ENCODE measurements at regions not wholly inside any gene's neighbourhood (a gene's known extent, or its start where the extent isn't known, plus 50 kb on each side); places are given as distances from the start of the nearest gene placed in this dataset.
A peak's percentile ranks its signal among the peaks of the same experiment; 100 is the strongest.

DNA sequence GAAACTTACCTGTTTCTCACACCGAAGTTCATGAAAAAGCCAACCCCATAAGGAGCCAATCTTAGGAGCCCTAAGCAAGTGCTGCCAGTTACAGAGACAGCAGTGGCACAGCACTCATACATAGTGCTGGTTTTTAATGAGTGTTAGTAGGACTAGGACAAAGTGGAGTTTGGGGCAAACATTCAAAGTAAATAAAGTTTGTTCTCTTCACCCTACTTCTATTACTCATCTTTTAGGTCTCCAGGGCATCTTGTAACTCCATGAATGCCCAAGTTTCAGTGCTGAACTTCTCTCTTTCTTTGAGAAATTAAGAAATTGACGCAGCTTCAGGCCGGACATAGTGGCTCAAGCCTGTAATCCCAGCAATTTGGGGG lies 584.7 kb downstream of the EBF1 start:
- Histone ChIP-seq H3K4me1 (peaks cover 34 to 100% (median 93%) of the 10 kb centered on the region in 10 experiments), H3K36me3 (0 out of 22 replicates have a peak, but pooled peaks cover 0 to 2% (median 0%) of the 10 kb centered on the region in 11 experiments), H3K27me3 (no peaks in the 10 kb centered on the region), H3K4me2 (peak overlapping the region; percentile 79 to 93 (median 86); a peak in 20 of 22 replicates), H3K27ac (peak overlapping the region in 7 of 11 experiments; percentile 1 to 89 (median 85); a peak in 12 of 22 replicates), H3K4me3 (no peak overlapping the region), H4K20me1 (no peaks in the 10 kb centered on the region), H3K9me3 (replicated peaks in 1 of 11) (peaks cover 1 to 16% (median 15%) of the 10 kb centered on the region in 11 experiments; a peak in 14 of 22 replicates), H3K9ac (peak overlapping the region in 4 of 11 experiments; percentile 68 to 79 (median 75); a peak in 8 of 22 replicates)
- no peak for TF ChIP-seq Cebpa-rat (IDR thresholded peaks at IDR 0.05)

DNA sequence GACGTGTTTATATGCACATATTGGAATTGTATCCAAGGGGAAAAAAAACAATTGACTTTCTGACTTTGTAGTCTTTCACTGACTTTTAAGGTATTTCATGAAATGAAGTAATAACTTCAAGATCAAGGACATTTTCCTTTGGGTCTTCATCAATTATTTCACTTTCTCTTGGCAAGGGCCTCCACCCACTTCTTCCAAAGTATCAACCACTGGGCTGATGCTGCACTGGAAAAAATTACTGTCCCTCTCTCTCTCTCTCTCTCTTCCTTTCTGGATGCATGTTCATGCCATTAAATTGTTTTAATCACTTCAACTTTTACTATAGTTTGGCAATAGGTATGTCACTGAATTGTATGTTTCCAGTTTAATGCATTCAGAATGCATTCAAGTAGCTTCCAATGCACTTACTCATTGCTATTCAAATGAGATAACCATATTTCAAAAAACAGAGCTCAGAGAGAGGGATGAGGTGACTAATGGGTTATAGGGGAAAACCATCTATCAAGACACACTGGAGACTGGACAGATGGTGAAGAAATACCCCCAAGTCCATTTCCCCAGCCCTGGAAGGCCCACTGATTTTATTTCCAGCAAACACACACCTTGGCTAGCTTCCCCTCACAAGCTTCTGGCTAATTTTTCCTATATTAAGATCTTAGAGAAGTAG lies 585.3 kb downstream of the EBF1 start:
- no peaks in the 10 kb centered on the region for H3K27me3 ChIP-seq
- H3K9me3 ChIP-seq (replicated peaks in 1 of 11) = peaks cover 0 to 12% (median 9%) of the 10 kb centered on the region in 11 experiments; a peak in 10 of 22 replicates
- H4K20me1 ChIP-seq = no peaks in the 10 kb centered on the region
- H3K4me1 ChIP-seq = peaks cover 34 to 98% (median 91%) of the 10 kb centered on the region in 10 experiments
- no peaks in the 10 kb centered on the region for H3K36me3 ChIP-seq
- peak overlapping the region in 9 of 11 experiments; percentile 63 to 89 (median 73); a peak in 15 of 22 replicates for H3K27ac ChIP-seq
- H3K9ac ChIP-seq = peak overlapping the region in 5 of 11 experiments; percentile 40 to 79 (median 74); a peak in 9 of 22 replicates
- H3K4me2 ChIP-seq = peak overlapping the region; percentile 79 to 93 (median 86)
- peak overlapping the region in 1 of 10 experiments; percentile 40; a peak in 2 of 20 replicates for H3K4me3 ChIP-seq
- TF ChIP-seq Cebpa-rat (IDR thresholded peaks at IDR 0.05) = no peak

DNA sequence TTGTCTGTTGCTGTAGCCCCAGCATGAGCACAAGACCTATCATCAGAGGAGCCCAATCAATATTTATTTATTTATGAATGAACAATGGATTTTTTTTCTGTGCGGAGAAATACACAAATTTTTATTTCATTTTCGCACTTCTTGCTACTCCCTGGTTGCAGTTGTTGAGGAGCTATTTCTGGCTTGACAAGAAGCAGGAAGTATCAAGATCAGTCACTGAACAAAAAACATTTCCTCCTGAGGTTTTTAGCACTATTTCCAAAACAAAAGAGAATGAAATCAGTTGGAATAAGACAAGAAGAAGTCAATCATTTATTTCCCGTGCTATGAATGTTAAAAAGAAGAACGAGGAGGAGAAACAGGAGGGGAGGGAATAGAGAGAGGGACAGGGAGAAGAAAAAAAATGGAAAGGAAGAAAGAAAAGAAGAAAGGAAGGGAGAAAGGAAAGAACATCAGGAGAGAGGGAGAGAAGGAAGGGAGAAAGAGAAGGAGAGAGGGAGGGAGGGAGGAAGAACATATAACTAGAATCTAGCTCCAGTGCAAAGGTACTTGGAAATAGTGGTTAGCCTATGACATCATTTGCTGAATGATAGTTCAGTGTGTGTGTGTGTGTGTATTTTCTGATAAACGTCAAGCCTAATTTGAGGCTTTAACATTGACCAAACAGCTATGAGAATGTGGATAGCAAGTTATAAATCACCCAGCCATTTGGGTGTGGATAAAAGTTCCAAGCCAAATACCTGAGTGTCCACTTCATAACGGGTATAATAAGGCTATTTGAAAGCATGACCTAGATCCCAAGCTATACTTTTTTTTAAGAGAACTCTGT lies 586.0 kb downstream of the EBF1 start:
- no peak for TF ChIP-seq Cebpa-rat (IDR thresholded peaks at IDR 0.05)
- peak overlapping the region; percentile 21 to 79 (median 52); a peak in 19 of 22 replicates for H3K9ac ChIP-seq
- no peaks in the 10 kb centered on the region for H4K20me1 ChIP-seq
- H3K36me3 ChIP-seq = no peaks in the 10 kb centered on the region
- H3K4me3 ChIP-seq = peak overlapping the region; percentile 5 to 44 (median 30); a peak in 15 of 20 replicates
- peaks cover 0 to 9% (median 4%) of the 10 kb centered on the region in 11 experiments; a peak in 7 of 22 replicates for H3K9me3 ChIP-seq (replicated peaks in 1 of 11)
- no peaks in the 10 kb centered on the region for H3K27me3 ChIP-seq
- H3K4me2 ChIP-seq = peak overlapping the region; percentile 79 to 93 (median 86)
- H3K4me1 ChIP-seq = peaks cover 34 to 98% (median 90%) of the 10 kb centered on the region in 10 experiments
- peak overlapping the region; percentile 62 to 89 (median 71) for H3K27ac ChIP-seq

DNA sequence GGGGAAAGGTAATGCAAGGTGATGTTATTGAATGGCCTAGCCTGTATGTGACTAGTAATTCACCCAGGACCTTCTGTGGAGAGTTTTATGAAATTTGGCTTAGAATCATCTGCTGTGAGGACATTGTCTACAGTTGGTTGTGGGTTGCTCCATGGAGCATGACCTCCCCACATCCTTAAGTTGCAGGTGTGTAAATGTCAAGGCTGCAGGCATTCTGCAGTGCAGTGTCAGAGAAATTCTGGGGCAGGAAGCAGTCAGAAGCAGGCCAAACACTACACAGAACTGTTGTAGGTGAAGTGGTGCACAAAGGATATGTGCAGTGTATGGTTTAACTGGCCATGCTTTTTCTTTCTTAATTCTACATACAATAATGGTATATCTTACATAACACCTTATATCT lies 588.3 kb downstream of the EBF1 start:
- H4K20me1 ChIP-seq = no peaks in the 10 kb centered on the region
- no peaks in the 10 kb centered on the region for H3K27me3 ChIP-seq
- H3K4me2 ChIP-seq = peak overlapping the region in 9 of 11 experiments; percentile 76 to 93 (median 84); a peak in 18 of 22 replicates
- H3K4me3 ChIP-seq = peak overlapping the region in 2 of 10 experiments; percentile 27 to 47; a peak in 2 of 20 replicates
- peaks cover 0 to 13% (median 6%) of the 10 kb centered on the region in 11 experiments; a peak in 8 of 22 replicates for H3K36me3 ChIP-seq
- peak in 2 of 11 experiments; percentile 43 to 75; a peak in 1 of 22 replicates for TF ChIP-seq Cebpa-rat (IDR thresholded peaks at IDR 0.05)
- H3K9me3 ChIP-seq (replicated peaks in 1 of 11) = peaks cover 18 to 26% (median 20%) of the 10 kb centered on the region in 11 experiments
- H3K4me1 ChIP-seq = peaks cover 34 to 78% (median 69%) of the 10 kb centered on the region in 10 experiments
- H3K27ac ChIP-seq = peak overlapping the region in 7 of 11 experiments; percentile 48 to 89 (median 85); a peak in 14 of 22 replicates
- H3K9ac ChIP-seq = peak overlapping the region in 6 of 11 experiments; percentile 22 to 79 (median 65); a peak in 10 of 22 replicates

DNA sequence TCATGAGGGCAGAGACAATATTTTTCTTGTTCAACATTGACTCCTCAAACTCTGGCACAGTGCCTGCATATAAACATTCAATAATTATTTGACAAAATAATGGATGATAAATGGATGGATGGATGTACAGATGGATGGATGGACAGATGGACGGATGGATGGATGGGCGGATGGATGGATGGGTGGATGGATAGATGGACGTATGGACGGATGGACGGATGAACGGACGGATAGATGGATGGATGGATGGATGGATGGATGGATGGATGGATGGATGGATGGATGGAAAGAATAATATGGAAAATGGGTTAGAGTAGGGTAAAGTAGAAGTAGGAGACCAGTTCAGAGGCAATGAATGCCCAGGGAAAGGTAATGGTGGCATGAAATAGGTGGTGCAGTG lies 589.2 kb downstream of the EBF1 start:
- H3K27me3 ChIP-seq = no peaks in the 10 kb centered on the region
- no peaks in the 10 kb centered on the region for H4K20me1 ChIP-seq
- peak overlapping the region in 5 of 11 experiments; percentile 4 to 79 (median 74); a peak in 8 of 22 replicates for H3K9ac ChIP-seq
- H3K27ac ChIP-seq = peak overlapping the region in 8 of 11 experiments; percentile 22 to 89 (median 79); a peak in 15 of 22 replicates
- H3K4me2 ChIP-seq = peak overlapping the region in 8 of 11 experiments; percentile 76 to 93 (median 85); a peak in 16 of 22 replicates
- peaks cover 0 to 22% (median 14%) of the 10 kb centered on the region in 11 experiments; a peak in 10 of 22 replicates for H3K36me3 ChIP-seq
- H3K4me1 ChIP-seq = peaks cover 34 to 68% (median 61%) of the 10 kb centered on the region in 10 experiments
- no peak overlapping the region for H3K4me3 ChIP-seq
- peaks cover 28 to 36% (median 30%) of the 10 kb centered on the region in 11 experiments for H3K9me3 ChIP-seq (replicated peaks in 1 of 11)
- no peak for TF ChIP-seq Cebpa-rat (IDR thresholded peaks at IDR 0.05)

DNA sequence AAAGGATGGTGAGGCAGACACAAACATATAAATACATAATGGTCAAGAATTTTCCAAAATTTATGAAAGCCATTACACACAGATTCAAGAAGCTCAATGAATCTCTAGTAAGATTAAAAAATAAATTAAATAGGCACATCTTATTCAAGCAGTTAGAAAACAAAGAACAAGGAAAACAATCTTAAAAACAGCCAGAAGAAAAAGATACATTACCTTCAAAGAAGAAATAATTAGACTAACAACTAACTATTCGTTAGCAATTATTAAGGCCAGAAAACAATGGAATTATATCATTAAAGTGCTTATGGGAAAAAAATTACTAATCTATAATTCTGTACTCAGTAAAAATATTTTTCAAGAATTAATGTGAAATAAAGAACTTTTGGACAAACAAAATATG lies 593.1 kb downstream of the EBF1 start:
- no peak overlapping the region for H3K4me2 ChIP-seq
- no peak for TF ChIP-seq Cebpa-rat (IDR thresholded peaks at IDR 0.05)

DNA sequence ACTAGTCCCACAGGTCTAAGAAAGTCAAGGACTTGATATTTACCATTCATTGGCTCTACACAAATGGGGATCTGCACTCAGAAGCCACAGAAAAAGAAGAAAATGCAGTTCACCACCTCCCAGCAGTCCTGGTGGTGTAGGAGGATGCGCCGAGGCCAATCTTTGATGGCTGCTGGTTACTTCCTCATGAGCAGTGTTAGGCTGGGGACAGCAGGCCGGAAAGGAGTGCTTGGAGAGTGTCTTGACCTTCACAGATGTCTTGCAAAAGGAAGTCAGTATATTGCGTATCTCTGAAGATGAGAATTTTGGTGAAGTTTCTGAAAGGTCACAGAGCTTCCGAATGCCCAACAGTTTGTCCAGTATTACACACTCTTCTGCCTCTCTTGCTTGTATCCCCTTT lies 597.0 kb downstream of the EBF1 start:
- Histone ChIP-seq H3K36me3 (peaks cover 0 to 49% (median 17%) of the 10 kb centered on the region in 11 experiments; a peak in 10 of 22 replicates), H3K9me3 (replicated peaks in 1 of 11) (peaks cover 38 to 93% (median 83%) of the 10 kb centered on the region in 11 experiments), H3K27me3 (no peaks in the 10 kb centered on the region)

More for the DNA sequence above, 593.1 kb downstream of the EBF1 start:
- peaks cover 14 to 45% (median 40%) of the 10 kb centered on the region in 10 experiments for H3K4me1 ChIP-seq
- H3K9me3 ChIP-seq (replicated peaks in 1 of 11) = peaks cover 38 to 71% (median 64%) of the 10 kb centered on the region in 11 experiments
- no peak overlapping the region for H3K27ac ChIP-seq
- no peaks in the 10 kb centered on the region for H4K20me1 ChIP-seq
- H3K9ac ChIP-seq = no peak overlapping the region
- H3K27me3 ChIP-seq = no peaks in the 10 kb centered on the region
- peaks cover 0 to 44% (median 21%) of the 10 kb centered on the region in 11 experiments; a peak in 11 of 22 replicates for H3K36me3 ChIP-seq
- H3K4me3 ChIP-seq = no peak overlapping the region; a peak in 1 of 20 replicates

DNA sequence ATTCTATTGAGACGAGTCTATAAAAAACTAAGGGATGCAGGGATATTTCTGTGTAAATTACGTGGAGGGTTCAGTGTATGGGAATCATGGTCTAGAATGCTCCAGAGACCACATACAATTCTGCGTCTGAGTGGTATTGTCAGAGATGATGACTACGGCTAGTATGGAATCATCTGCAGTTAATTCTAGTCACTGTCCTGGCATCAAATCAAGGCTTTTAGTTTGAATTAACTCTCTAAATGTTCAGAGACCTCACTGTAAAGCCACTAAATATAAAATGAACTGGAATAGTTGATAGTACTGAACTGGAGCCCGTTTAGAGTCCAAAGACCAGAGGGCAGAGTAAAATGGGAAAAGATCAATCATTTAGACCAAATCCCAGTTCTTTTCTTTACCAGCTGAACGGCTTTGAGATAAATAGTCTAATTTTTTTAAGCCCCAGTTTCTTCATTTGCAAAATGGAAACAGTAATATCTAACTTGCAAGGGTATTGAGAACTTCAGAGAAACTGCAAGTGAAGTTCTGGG lies 599.8 kb downstream of the EBF1 start:
- Histone ChIP-seq H4K20me1 (no peaks in the 10 kb centered on the region), H3K27me3 (no peaks in the 10 kb centered on the region), H3K9me3 (replicated peaks in 1 of 11) (peaks cover 24 to 93% (median 83%) of the 10 kb centered on the region in 11 experiments), H3K9ac (no peak overlapping the region), H3K4me2 (peak overlapping the region in 8 of 11 experiments; percentile 21 to 63 (median 40); a peak in 13 of 22 replicates), H3K36me3 (peaks cover 0 to 37% (median 3%) of the 10 kb centered on the region in 11 experiments; a peak in 8 of 22 replicates), H3K4me3 (no peak overlapping the region), H3K27ac (no peak overlapping the region), H3K4me1 (peaks cover 11 to 42% (median 31%) of the 10 kb centered on the region in 10 experiments; a peak in 16 of 20 replicates)
- TF ChIP-seq Cebpa-rat (IDR thresholded peaks at IDR 0.05) = no peak

More for the DNA sequence above, 597.0 kb downstream of the EBF1 start:
- Histone ChIP-seq H3K27ac (0 out of 22 replicates have a peak overlapping the region, but pooled peaks of 1 of the 11 experiments have one; percentile 5), H3K4me3 (no peak overlapping the region), H3K9ac (no peak overlapping the region), H4K20me1 (no peaks in the 10 kb centered on the region), H3K4me2 (peak overlapping the region in 8 of 11 experiments; percentile 1 to 28 (median 17); a peak in 7 of 22 replicates), H3K4me1 (peaks cover 11 to 42% (median 31%) of the 10 kb centered on the region in 10 experiments; a peak in 16 of 20 replicates)
- TF ChIP-seq Cebpa-rat (IDR thresholded peaks at IDR 0.05) = no peak
